K562 (cell line): ENCODE measurements at regions not wholly inside any gene's neighbourhood (a gene's known extent, or its start where the extent isn't known, plus 50 kb on each side); places are given as distances from the start of the nearest gene placed in this dataset.

Experiments
- HDAC2 ChIP-seq: fragments of 450-650 bp; IDR thresholded peaks from 2 replicates; pipeline ENCODE4 v1.6.1; 2016; ENCODE audit warnings: mild to moderate bottlenecking
- TRIM28 ChIP-seq: fragments of 450-650 bp; IDR thresholded peaks from 2 replicates; pipeline ENCODE4 v1.6.1; 2017
- ZNF324 ChIP-seq: fragments of 250-450 bp; sonication (Bioruptor Pico); IDR thresholded peaks from 2 replicates; pipeline ENCODE4 v1.4.0; 2020; ENCODE audit warnings: mild to moderate bottlenecking
- TF ChIP-seq, protein P1 (sequence below): fragments of 450-650 bp; IDR thresholded peaks from 2 replicates; pipeline ENCODE4 v1.6.1; 2016

DNA sequence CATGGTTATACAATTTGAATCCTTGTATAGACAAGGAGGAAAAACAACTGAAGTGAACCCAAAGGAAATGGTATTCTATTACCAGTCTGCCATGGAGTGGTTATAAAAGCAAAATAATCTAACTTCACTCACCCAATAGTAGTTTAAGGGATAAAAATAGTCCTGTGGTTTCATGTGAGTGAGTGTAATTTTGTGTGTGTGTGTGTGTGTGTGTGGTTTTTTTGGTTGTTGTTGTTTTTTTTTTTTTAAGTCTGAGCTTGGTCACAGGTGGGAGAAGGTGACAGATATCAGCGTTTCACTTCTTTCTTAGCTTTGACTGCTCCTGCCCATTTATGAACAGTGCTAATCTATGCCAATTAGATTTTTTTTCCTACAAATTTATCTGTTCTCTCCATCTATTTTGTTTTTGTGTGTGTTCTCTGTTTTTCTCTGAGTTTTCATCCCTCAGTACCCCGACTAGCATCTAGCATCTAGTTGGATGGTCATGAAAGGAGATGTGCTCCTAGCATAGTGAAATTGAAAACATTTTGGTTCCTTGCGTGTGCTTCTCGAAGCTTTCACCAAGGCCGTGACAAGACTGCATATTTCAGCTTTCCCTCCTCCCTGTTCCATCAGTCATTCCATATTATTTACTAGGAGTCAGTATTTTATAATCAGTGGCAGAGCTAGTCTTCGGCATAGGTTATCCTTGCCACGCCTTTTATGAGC, 200.1 kb upstream of the DTNA start:
- TF ChIP-seq, protein P1, sequence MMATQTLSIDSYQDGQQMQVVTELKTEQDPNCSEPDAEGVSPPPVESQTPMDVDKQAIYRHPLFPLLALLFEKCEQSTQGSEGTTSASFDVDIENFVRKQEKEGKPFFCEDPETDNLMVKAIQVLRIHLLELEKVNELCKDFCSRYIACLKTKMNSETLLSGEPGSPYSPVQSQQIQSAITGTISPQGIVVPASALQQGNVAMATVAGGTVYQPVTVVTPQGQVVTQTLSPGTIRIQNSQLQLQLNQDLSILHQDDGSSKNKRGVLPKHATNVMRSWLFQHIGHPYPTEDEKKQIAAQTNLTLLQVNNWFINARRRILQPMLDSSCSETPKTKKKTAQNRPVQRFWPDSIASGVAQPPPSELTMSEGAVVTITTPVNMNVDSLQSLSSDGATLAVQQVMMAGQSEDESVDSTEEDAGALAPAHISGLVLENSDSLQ = no peak
- no peak for TF ChIP-seq TRIM28
- no peak for TF ChIP-seq HDAC2
- no peak for TF ChIP-seq ZNF324 (CRISPR knock-in tag)
